Fibroblast of pulmonary artery (primary cell): ENCODE measurements at regions not wholly inside any gene's neighbourhood (a gene's known extent, or its start where the extent isn't known, plus 50 kb on each side); places are given as distances from the start of the nearest gene placed in this dataset.
"Not testable (repeated sequence)": the region's sequence is repeated elsewhere in the genome, so short reads cannot be mapped to it uniquely, and the experiment has no call there.

Experiments
- DNase-seq: peaks from one replicate; pipeline ENCODE4 v3.0.0-alpha.2; 2010; ENCODE audit warnings: low read depth
- H3K4me3 ChIP-seq: replicated peaks from 2 replicates; pipeline ENCODE4 v1.5.1; 2011; ENCODE audit warnings: low read depth, mild to moderate bottlenecking, control low read depth, low read length, moderate library complexity
- TF ChIP-seq, protein P1 (sequence below): IDR thresholded peaks from 2 replicates; pipeline ENCODE4 v1.5.1; 2011; ENCODE audit warnings: mild to moderate bottlenecking, control low read depth, low read length, inconsistent platforms; ENCODE audit errors: missing control alignments

- TF ChIP-seq, protein P1, sequence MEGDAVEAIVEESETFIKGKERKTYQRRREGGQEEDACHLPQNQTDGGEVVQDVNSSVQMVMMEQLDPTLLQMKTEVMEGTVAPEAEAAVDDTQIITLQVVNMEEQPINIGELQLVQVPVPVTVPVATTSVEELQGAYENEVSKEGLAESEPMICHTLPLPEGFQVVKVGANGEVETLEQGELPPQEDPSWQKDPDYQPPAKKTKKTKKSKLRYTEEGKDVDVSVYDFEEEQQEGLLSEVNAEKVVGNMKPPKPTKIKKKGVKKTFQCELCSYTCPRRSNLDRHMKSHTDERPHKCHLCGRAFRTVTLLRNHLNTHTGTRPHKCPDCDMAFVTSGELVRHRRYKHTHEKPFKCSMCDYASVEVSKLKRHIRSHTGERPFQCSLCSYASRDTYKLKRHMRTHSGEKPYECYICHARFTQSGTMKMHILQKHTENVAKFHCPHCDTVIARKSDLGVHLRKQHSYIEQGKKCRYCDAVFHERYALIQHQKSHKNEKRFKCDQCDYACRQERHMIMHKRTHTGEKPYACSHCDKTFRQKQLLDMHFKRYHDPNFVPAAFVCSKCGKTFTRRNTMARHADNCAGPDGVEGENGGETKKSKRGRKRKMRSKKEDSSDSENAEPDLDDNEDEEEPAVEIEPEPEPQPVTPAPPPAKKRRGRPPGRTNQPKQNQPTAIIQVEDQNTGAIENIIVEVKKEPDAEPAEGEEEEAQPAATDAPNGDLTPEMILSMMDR = no peak
- no peak overlapping the region for H3K4me3 ChIP-seq
- DNase-seq = no peak
Measured at GRCh38 chr12:45509621-45510020, 219.9 kb upstream of the ARID2 start.

DNA sequence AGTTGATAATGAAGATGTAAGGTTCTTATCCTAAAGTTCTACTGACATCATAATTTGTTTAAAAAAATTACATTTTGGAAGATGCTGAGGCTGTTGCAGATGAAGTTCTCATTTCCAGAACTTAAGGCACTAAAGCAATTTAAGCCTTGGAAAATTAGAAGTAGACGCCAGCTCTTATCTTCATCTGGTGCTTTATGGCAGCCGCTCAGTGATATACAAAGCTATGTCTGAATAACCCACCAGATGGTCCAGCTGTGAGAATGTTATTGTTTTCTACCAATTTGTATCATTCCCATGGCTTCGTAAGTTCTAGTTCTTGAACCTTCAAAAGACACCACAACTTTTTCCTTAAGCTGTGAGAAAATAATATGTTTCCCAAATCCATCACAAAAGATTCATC lies 212.1 kb upstream of the ARID2 start:
- TF ChIP-seq, protein P1 = no peak
- DNase-seq = no peak
- H3K4me3 ChIP-seq = no peak overlapping the region

DNA sequence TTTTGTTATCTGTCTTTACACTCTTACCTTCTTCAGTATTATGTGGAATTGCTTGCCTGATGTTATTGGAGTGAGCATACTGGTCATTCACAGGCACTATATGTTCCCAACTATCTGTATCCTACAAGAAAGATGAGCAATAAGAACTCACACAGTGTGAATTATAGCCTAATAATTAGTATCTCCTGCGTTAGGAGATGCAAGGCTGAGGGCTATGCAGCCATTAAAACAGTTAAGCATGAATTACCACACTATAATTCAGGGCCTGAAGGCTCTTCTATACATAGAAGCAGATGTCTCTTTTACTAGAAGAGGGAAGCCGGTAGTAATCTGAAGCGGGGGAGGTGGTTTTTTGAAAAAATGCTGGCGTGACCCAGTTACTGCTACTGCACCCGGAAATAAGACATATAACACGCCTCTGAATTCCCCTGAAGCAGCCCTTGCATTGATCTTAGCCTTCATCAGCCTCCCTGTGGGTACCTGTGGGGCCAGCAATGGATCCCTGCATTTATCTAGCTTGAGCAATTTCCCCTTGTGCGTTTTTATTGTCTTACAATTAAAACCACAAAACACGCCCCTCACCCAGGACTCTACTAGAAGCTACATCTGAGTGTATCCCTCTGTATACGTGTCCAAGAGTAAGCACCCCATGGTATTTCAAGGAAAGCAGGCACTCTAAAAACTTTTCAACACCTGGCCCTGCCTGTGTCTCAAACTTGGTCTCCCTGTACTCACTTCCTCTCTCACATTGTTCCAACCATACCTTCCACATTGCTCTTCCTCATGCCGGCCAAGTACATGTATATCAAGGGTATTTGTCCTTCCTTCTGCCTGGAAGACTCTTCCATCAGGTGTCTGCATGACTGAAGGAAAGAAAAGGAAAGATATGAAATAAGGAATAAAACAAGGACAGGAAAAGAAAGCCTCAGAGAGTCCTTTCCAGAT lies 210.9 kb upstream of the ARID2 start:
- TF ChIP-seq, protein P1 = no peak
- DNase-seq = no peak
- H3K4me3 ChIP-seq = no peak overlapping the region

GRCh38 chr12:45522227-45522626 lies 207.3 kb upstream of the ARID2 start:
- H3K4me3 ChIP-seq = no peak overlapping the region
- TF ChIP-seq, protein P1 = no peak
- no peak for DNase-seq

DNA sequence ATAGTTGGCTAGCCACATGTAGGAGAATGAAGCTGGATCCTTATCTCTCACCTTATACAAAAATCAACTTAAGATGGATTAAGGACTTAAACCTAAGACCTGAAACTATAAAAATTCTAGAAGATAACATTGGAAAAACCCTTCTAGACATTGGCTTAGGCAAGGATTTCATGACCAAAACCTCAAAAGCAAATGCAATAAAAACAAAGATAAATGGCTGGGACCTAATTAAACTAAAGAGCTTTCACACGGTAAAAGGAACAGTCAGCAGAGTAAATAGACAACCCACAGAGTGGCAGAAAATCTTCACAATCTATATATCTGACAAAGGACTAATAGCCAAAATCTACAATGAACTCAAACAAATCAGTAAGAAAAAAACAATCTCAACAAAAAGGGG lies 202.7 kb upstream of the ARID2 start:
- H3K4me3 ChIP-seq, DNase-seq: not testable (repeated sequence)

DNA sequence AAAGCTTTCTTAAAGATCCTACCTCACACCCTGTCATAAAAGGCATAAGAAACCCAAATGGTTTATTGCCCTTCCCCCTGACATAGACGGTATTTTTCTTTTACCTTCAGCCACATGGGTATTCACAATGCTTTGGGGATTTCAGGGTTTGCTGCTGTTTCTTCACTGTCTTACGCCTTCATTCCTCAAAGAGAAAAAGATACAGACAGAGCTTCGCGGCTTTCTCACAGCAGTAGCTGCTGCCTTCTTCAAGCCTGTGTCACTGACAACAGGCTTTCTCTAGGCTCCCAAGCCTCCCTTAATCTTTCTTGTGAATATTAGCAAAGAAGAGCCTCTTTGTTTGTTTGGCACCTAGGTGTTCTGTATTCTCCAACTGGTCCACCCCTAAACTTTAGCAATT lies 197.4 kb upstream of the ARID2 start:
- TF ChIP-seq, protein P1 = no peak
- no peak overlapping the region for H3K4me3 ChIP-seq
- no peak for DNase-seq

GRCh38 chr12:45535610-45536180 lies 193.8 kb upstream of the ARID2 start:
- H3K4me3 ChIP-seq = no peak overlapping the region
- DNase-seq = no peak
- TF ChIP-seq, protein P1 = no peak
